GM08714 (cell line): ENCODE measurements at regions not wholly inside any gene's neighbourhood (a gene's known extent, or its start where the extent isn't known, plus 50 kb on each side); places are given as distances from the start of the nearest gene placed in this dataset.

Experiments
- H3K4me3 ChIP-seq: fragments of 200-500 bp; sonication (Bioruptor generic); 2 replicates; pipeline ENCODE4 v1.5.1; 2014; ENCODE audit warnings: mild to moderate bottlenecking, low read length, inconsistent platforms
- ZNF274 ChIP-seq: IDR thresholded peaks from 2 replicates; pipeline ENCODE4 v1.6.1; 2012; ENCODE audit warnings: mild to moderate bottlenecking, low read depth, low read length

GRCh38 chr20:55830121-55830827 is 175.0 kb downstream of the CBLN4 start:
- TF ChIP-seq ZNF274: no peak
- H3K4me3 ChIP-seq: no peak overlapping the region

- no peak for TF ChIP-seq ZNF274
- no peak overlapping the region for H3K4me3 ChIP-seq
These were observed 200.2 kb downstream of the CBLN4 start for GRCh38 chr20:55805138-55805537.

GRCh38 chr20:55800552-55801245 is 204.6 kb downstream of the CBLN4 start:
- no peak overlapping the region for H3K4me3 ChIP-seq
- no peak for TF ChIP-seq ZNF274

DNA sequence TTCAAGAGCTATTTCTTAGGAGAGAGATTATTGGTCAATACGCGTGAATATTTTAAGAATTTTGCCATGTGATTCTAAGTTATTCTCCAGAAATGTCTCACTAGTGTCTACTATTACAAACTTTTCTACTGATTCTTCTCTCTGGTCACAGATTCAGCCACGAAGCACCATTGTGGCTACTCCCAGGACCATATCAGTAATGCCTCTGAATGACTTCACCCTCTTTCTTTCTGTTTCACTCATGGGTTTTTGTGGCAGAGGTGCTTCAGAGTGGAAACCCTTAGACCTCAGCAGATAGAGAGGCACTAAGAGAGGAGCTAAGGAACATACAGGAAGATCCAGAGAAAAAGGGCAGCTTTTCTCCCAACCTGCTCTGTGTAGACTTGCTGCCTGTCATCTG is 211.3 kb downstream of the CBLN4 start:
- TF ChIP-seq ZNF274: no peak
- no peak overlapping the region for H3K4me3 ChIP-seq

DNA sequence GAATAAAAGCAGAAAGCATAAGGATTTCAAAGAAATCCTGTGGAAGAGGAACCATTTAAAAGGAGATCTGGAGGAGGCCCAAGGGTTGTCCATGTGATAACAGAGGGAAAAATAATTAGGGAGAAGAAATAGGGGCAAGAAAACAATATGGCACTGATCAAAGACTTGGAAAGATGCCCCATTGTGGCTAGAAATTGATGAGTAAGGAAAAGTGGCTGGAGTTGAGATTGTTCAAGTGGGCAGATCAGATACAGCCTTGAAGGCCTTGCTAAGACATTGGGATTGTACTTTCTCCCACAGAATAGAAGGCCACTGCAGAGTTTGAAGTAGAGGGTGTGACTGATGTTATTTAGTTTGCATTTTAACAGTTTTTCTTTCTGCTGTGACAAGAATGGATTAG is 213.3 kb downstream of the CBLN4 start:
- TF ChIP-seq ZNF274: no peak
- no peak overlapping the region for H3K4me3 ChIP-seq

- H3K4me3 ChIP-seq: no peak overlapping the region
- no peak for TF ChIP-seq ZNF274
These were observed 215.1 kb downstream of the CBLN4 start for GRCh38 chr20:55790178-55790577.

- no peak for TF ChIP-seq ZNF274
- no peak overlapping the region for H3K4me3 ChIP-seq
These were observed 221.3 kb downstream of the CBLN4 start for GRCh38 chr20:55784036-55784435.

DNA sequence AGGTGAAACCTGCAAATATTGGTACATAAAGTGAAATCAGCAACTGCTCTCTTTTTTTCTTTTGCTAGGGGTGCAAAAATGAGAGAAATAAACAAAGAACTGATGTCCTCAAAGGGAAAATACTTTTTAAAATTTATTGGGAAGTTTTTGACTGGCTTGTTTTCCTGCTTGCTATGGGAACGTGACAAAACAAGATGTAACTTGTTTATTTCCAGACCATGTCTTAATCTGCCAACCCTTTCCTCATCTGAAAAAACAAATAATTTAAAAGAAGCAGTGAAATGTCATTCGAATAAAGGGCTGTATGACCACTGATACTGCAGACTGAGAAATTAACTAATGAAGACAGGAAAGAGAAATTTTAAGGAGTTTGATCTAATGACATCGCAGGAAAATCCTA is 221.9 kb downstream of the CBLN4 start:
- H3K4me3 ChIP-seq: no peak overlapping the region
- no peak for TF ChIP-seq ZNF274

- H3K4me3 ChIP-seq: no peak overlapping the region
These were observed 222.4 kb downstream of the CBLN4 start for GRCh38 chr20:55782912-55783253.

DNA sequence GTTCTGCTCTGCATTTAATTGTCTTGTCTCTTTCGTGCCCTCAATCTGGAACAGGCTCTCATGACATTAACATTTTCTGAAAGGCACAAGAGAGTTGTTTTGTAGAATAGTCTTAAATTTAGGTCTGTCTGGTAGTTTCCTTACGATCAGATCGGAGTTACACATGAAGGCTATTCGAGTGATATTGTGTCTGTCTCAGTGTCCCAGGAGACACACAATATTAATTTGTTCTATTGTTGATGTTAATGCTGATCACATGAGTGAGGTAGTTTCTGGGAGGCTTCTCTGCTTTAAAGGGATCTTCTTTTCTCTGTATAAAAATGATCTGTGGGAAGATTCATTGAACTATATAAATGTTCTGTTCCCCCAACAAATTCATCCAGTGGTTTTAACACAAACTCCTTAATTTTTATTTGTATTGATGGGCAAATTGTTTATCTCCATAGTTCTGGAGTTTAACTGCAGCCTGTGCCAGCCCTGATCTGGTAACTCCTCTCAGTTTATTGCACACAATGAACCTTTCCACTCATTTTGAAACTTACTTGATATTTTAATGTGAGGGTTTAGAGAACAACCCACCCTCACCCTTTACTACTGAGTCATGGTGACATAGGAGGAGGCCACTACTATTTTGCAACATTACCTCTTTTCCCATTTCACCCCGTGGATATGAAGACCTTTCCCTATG is 223.0 kb downstream of the CBLN4 start:
- no peak overlapping the region for H3K4me3 ChIP-seq
- no peak for TF ChIP-seq ZNF274

More at GRCh38 chr20:55782912-55783253, 222.4 kb downstream of the CBLN4 start:
- TF ChIP-seq ZNF274: no peak

DNA sequence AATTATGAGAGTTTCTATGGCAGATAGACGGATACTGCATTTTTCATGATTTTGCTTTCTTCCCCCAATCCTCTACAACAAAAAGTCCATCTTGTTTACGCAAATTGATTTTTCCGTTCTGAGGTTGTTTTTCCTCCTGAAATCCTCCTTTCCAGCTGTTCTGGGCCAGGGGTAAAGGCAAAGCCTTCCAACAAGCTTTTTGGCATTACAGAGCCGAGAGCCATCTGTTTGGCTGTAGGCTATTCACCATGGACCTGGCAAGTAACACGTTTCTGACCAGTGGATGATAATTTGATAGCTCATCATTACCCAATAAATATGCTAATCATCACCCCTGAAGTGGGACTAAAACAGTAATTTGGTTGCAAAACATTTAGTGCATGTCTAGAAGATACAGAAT is 226.5 kb downstream of the CBLN4 start:
- no peak for TF ChIP-seq ZNF274
- no peak overlapping the region for H3K4me3 ChIP-seq

- H3K4me3 ChIP-seq: no peak overlapping the region
- TF ChIP-seq ZNF274: no peak
These were observed 227.7 kb downstream of the CBLN4 start for GRCh38 chr20:55777641-55778040.

- no peak overlapping the region for H3K4me3 ChIP-seq
- no peak for TF ChIP-seq ZNF274
These were observed 229.1 kb downstream of the CBLN4 start for GRCh38 chr20:55776176-55776575.

- H3K4me3 ChIP-seq: no peak overlapping the region
- TF ChIP-seq ZNF274: no peak
These were observed 230.7 kb downstream of the CBLN4 start for GRCh38 chr20:55774628-55775027.

DNA sequence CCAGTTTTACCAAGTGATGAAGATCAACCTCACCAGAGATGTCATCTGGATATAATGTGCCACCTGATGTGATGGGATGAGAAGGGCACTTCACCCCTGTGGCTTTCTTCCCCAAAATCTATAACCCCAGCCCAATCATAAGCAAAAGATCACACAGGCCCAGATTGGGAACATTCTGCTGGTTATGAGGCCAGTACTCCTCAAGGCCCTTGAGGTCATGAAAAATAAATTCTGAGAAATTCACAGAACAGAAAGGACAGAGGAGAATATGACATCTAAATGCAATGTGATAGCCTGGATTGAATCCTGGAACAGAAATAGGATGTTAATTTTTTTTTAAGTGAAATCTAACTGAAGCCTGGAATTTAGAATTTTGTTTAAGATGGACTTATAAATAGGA is 243.5 kb downstream of the CBLN4 start:
- no peak for TF ChIP-seq ZNF274
- H3K4me3 ChIP-seq: no peak overlapping the region
